H1 (cell line): ENCODE measurements at regions not wholly inside any gene's neighbourhood (a gene's known extent, or its start where the extent isn't known, plus 50 kb on each side); places are given as distances from the start of the nearest gene placed in this dataset.

Experiments used
- CTCF ChIA-PET: fragments of 300-600 bp; sonication (Branson Sonifier 250); formaldehyde crosslinking; loops from one replicate; lab custom pipeline; 2021; ENCODE audit not compliant: partially characterized antibody; lab: Charles Lee
- POLR2A ChIA-PET: fragments of 300-600 bp; sonication (Branson Sonifier 250); formaldehyde crosslinking; loops from one replicate; lab custom pipeline; 2021; ENCODE audit warnings: inconsistent platforms; ENCODE audit not compliant: partially characterized antibody; lab: Charles Lee
- DNase-seq, 2 experiments: peaks; one replicate each; pipeline versions ENCODE4 v3.0.0 to v3.0.0-alpha.2; 2010 to 2022; ENCODE audit warnings: low spot score in 2 of 2, low read depth in 1 of 2, mixed read lengths in 1 of 2
- FAIRE-seq: peaks from 2 replicates; lab custom pipeline; 2011; peaks lifted over from hg19 to GRCh38; lab: Jason Lieb, UNC
- H2AFZ ChIP-seq: 2 replicates; pipeline ENCODE4 v1.8.1; 2012; ENCODE audit warnings: low read length, inconsistent platforms
- H2AK5ac ChIP-seq: 2 replicates; pipeline ENCODE4 v1.6.1; 2013; ENCODE audit warnings: low read depth, low read length
- H2BK120ac ChIP-seq: replicated peaks from 2 replicates; pipeline ENCODE3; 2013; ENCODE audit warnings: low read depth, low read length, inconsistent platforms
- H2BK12ac ChIP-seq: 2 replicates; pipeline ENCODE4 v1.6.1; 2013; ENCODE audit warnings: low read depth, low read length
- H2BK15ac ChIP-seq: 2 replicates; pipeline ENCODE4 v1.6.1; 2013; ENCODE audit warnings: low read length
- H2BK20ac ChIP-seq: 2 replicates; pipeline ENCODE4 v1.6.1; 2013; ENCODE audit warnings: low read length
- H2BK5ac ChIP-seq: 2 replicates; pipeline ENCODE4 v1.6.1; 2013; ENCODE audit warnings: low read depth, low read length
- H3K14ac ChIP-seq: 2 replicates; pipeline ENCODE4 v1.6.1; 2013; ENCODE audit warnings: inconsistent platforms; ENCODE audit not compliant: insufficient read length
- H3K18ac ChIP-seq: 2 replicates; pipeline ENCODE4 v1.6.1; 2013; ENCODE audit warnings: low read length; ENCODE audit errors: extremely low read depth
- H3K23ac ChIP-seq: 2 replicates; pipeline ENCODE4 v1.6.1; 2013; ENCODE audit warnings: inconsistent platforms; ENCODE audit not compliant: insufficient read length
- H3K23me2 ChIP-seq: 2 replicates; pipeline ENCODE4 v1.6.1; 2013; ENCODE audit warnings: low read depth, low read length
- H3K27ac ChIP-seq: 2 replicates; pipeline ENCODE4 v1.6.1; 2011; ENCODE audit warnings: low read depth, low read length, inconsistent platforms
- H3K27me3 ChIP-seq, 4 experiments: replicated peaks in 1 of 4; 1 replicate in 1 of 4; 2 replicates in 3 of 4; pipeline versions ENCODE4 v1.6.1 to v1.8.1; 2011 to 2013; ENCODE audit warnings: low read length in 3 of 4, mild to moderate bottlenecking in 3 of 4, inconsistent platforms in 2 of 4, mixed read lengths in 2 of 4, moderate library complexity in 1 of 4; ENCODE audit not compliant: control insufficient read depth in 3 of 4, insufficient read depth in 3 of 4; ENCODE audit errors: extremely low read depth in 1 of 4
- H3K36me3 ChIP-seq, 4 experiments: 2 replicates each; pipeline versions ENCODE4 v1.6.1 to v1.8.1; 2011 to 2013; ENCODE audit warnings: mild to moderate bottlenecking in 4 of 4, low read length in 3 of 4, moderate library complexity in 2 of 4, control low read depth in 1 of 4, inconsistent platforms in 1 of 4; ENCODE audit not compliant: insufficient read depth in 4 of 4, control insufficient read depth in 2 of 4
- H3K4ac ChIP-seq: replicated peaks from 2 replicates; pipeline ENCODE3; 2013; ENCODE audit warnings: low read length, low read depth, mixed read lengths, inconsistent platforms; ENCODE audit not compliant: insufficient read length
- H3K4me1 ChIP-seq, 4 experiments: replicated peaks in 1 of 4; 1 replicate in 1 of 4; 2 replicates in 3 of 4; pipeline versions ENCODE4 v1.6.1 to v1.8.1; 2011 to 2013; ENCODE audit warnings: low read length in 3 of 4, inconsistent platforms in 2 of 4, mixed read lengths in 1 of 4; ENCODE audit not compliant: insufficient read depth in 4 of 4, control insufficient read depth in 3 of 4
- H3K4me2 ChIP-seq, 2 experiments: 2 replicates each; pipeline versions ENCODE4 v1.6.1 to v1.8.1; 2011 to 2013; ENCODE audit warnings: low read depth in 2 of 2, low read length in 2 of 2, control low read depth in 1 of 2, inconsistent platforms in 1 of 2, mild to moderate bottlenecking in 1 of 2; ENCODE audit not compliant: insufficient read depth in 1 of 2
- H3K4me3 ChIP-seq, 4 experiments: fragments of 200-600, 300-600 bp in 1 of 4; sonication (generic), shearing (Covaris generic), sonication (Bioruptor Twin) in 1 of 4; 2 replicates each; pipeline versions ENCODE4 v1.5.1 to v1.8.1; 2011 to 2016; ENCODE audit warnings: low read length in 4 of 4, low read depth in 3 of 4, control low read depth in 2 of 4, inconsistent platforms in 2 of 4, mild to moderate bottlenecking in 2 of 4, mixed read lengths in 1 of 4, moderate library complexity in 1 of 4; ENCODE audit not compliant: insufficient read depth in 2 of 4; ENCODE audit errors: extremely low read depth in 1 of 4
- H3K56ac ChIP-seq: replicated peaks from 2 replicates; pipeline ENCODE3; 2013; ENCODE audit warnings: low read depth, mild to moderate bottlenecking, mixed read lengths, low read length, inconsistent platforms; ENCODE audit not compliant: insufficient read length
- H3K79me1 ChIP-seq: 2 replicates; pipeline ENCODE4 v1.6.1; 2013; ENCODE audit warnings: low read depth, low read length, control low read depth
- H3K79me2 ChIP-seq, 2 experiments: 2 replicates each; pipeline versions ENCODE4 v1.6.1 to v1.8.1; 2012 to 2013; ENCODE audit warnings: low read length in 2 of 2, mild to moderate bottlenecking in 2 of 2, inconsistent platforms in 1 of 2; ENCODE audit not compliant: insufficient read depth in 2 of 2, control insufficient read depth in 1 of 2
- H3K9ac ChIP-seq, 4 experiments: replicated peaks in 1 of 4; 1 replicate in 1 of 4; 2 replicates in 3 of 4; pipeline versions ENCODE4 v1.6.1 to v1.8.1; 2011 to 2013; ENCODE audit warnings: low read depth in 3 of 4, low read length in 3 of 4, control low read depth in 2 of 4, mild to moderate bottlenecking in 2 of 4, moderate library complexity in 2 of 4, inconsistent platforms in 1 of 4; ENCODE audit errors: extremely low read depth in 1 of 4
- H3K9me3 ChIP-seq, 2 experiments: 2 replicates each; pipeline versions ENCODE4 v1.6.1 to v1.8.1; 2012 to 2013; ENCODE audit warnings: mild to moderate bottlenecking in 2 of 2, moderate library complexity in 2 of 2, control low read depth in 1 of 2, inconsistent platforms in 1 of 2, low read depth in 1 of 2, low read length in 1 of 2, mixed read lengths in 1 of 2; ENCODE audit not compliant: insufficient read depth in 2 of 2
- H4K20me1 ChIP-seq, 2 experiments: replicated peaks in 1 of 2; 2 replicates each; pipeline versions ENCODE3 to v1.8.1; 2011 to 2013; ENCODE audit warnings: inconsistent platforms in 2 of 2, low read length in 2 of 2, mild to moderate bottlenecking in 1 of 2; ENCODE audit not compliant: insufficient read depth in 2 of 2, control insufficient read depth in 1 of 2
- H4K5ac ChIP-seq: 2 replicates; pipeline ENCODE4 v1.6.1; 2013; ENCODE audit warnings: low read length, low read depth, mixed read lengths, inconsistent platforms; ENCODE audit not compliant: insufficient read length
- H4K8ac ChIP-seq: 2 replicates; pipeline ENCODE4 v1.8.0; 2013; ENCODE audit warnings: mild to moderate bottlenecking, moderate library complexity, low read length, inconsistent platforms; ENCODE audit not compliant: insufficient read depth; ENCODE audit errors: extremely low read depth
- H4K91ac ChIP-seq: replicated peaks from 2 replicates; pipeline ENCODE3; 2013; ENCODE audit warnings: low read length, mixed read lengths, inconsistent platforms; ENCODE audit not compliant: insufficient read length
- ATF3 ChIP-seq: IDR thresholded peaks from 2 replicates; pipeline ENCODE4 v1.6.1; 2011; ENCODE audit warnings: low read depth, mild to moderate bottlenecking, low read length; ENCODE audit not compliant: insufficient read depth
- E2F6 ChIP-seq: IDR thresholded peaks from 2 replicates; pipeline ENCODE4 v1.6.1; 2012; ENCODE audit warnings: inconsistent platforms
- EP300 ChIP-seq, 2 experiments: IDR thresholded peaks; 1 replicate in 1 of 2; 2 replicates in 1 of 2; pipeline ENCODE4 v1.6.1; 2011 to 2012; ENCODE audit warnings: low read depth in 2 of 2, low read length in 2 of 2, mild to moderate bottlenecking in 2 of 2, borderline replicate concordance in 1 of 2, inconsistent platforms in 1 of 2, moderate library complexity in 1 of 2
- HDAC2 ChIP-seq, 2 experiments: fragments of 300-600 bp in 1 of 2; sonication (generic) in 1 of 2; IDR thresholded peaks; 2 replicates each; pipeline ENCODE4 v1.6.1; 2011 to 2012; ENCODE audit warnings: low read depth in 2 of 2, low read length in 2 of 2, mild to moderate bottlenecking in 2 of 2, moderate library complexity in 2 of 2, borderline replicate concordance in 1 of 2, inconsistent platforms in 1 of 2
- POU5F1 ChIP-seq: IDR thresholded peaks from 2 replicates; pipeline ENCODE4 v1.6.1; 2011; ENCODE audit warnings: low read depth, mild to moderate bottlenecking, low read length, moderate library complexity
- SIX5 ChIP-seq: IDR thresholded peaks from 2 replicates; pipeline ENCODE4 v1.6.1; 2011; ENCODE audit warnings: mild to moderate bottlenecking, low read depth, low read length
- TCF12 ChIP-seq: IDR thresholded peaks from 2 replicates; pipeline ENCODE4 v1.6.1; 2011; ENCODE audit warnings: low read depth, mild to moderate bottlenecking, low read length
- WGBS, 2 experiments: shearing (Covaris generic) in 1 of 2; methylation state at CpG; one replicate each; pipeline versions ENCODE4 v1.1.6 to v1.1.7; 2013 to 2015; ENCODE audit warnings: low lambda C conversion rate in 2 of 2, mixed read lengths in 2 of 2, inconsistent platforms in 1 of 2, low coverage in 1 of 2, missing lambda C conversion rate in 1 of 2; ENCODE audit not compliant: insufficient replicate concordance in 2 of 2, insufficient coverage in 1 of 2, insufficient read length in 1 of 2; ENCODE audit errors: extremely low coverage in 1 of 2, missing lambda C conversion rate in 1 of 2; 5-methylcytosine and 5-hydroxymethylcytosine counted together

- no peak overlapping the region for H2BK120ac ChIP-seq
- H4K5ac ChIP-seq = no peak overlapping the region
- no peak overlapping the region for H2BK12ac ChIP-seq
- no peak overlapping the region for H2AFZ ChIP-seq
- H3K23ac ChIP-seq = no peak overlapping the region
- ChIA-PET POLR2A (no interaction called here), CTCF (no interaction called here)
- DNase-seq = no peak
- H3K14ac ChIP-seq = no peak overlapping the region
- peaks cover 4 to 19% of the 10 kb centered on the region in 2 experiments; a peak in 3 of 4 replicates for H3K9me3 ChIP-seq
- H3K4ac ChIP-seq = no peak overlapping the region
- H3K4me2 ChIP-seq = no peak overlapping the region
- H3K79me1 ChIP-seq = no peaks in the 10 kb centered on the region
- no peak for FAIRE-seq
- no peak overlapping the region for H3K4me3 ChIP-seq
- no peaks in the 10 kb centered on the region for H3K79me2 ChIP-seq
- no peak overlapping the region for H2AK5ac ChIP-seq
- H3K27me3 ChIP-seq = no peaks in the 10 kb centered on the region
- no peak overlapping the region for H4K91ac ChIP-seq
- no peaks in the 10 kb centered on the region for H3K4me1 ChIP-seq
- no peak overlapping the region for H3K27ac ChIP-seq
- H3K23me2 ChIP-seq = no peaks in the 10 kb centered on the region
- 99% methylated on average over 7 of the region's 7 CpGs; no CpG with 5 or more reads in 1 of the 2 experiments for WGBS, 2 experiments
- no peak overlapping the region for H3K9ac ChIP-seq
- H4K20me1 ChIP-seq = no peaks in the 10 kb centered on the region
- no peak overlapping the region for H2BK20ac ChIP-seq
- no peak overlapping the region for H2BK5ac ChIP-seq
- H3K36me3 ChIP-seq = no peaks in the 10 kb centered on the region
- no peak overlapping the region for H2BK15ac ChIP-seq
- H3K56ac ChIP-seq = no peak overlapping the region
- TF ChIP-seq SIX5 (no peak), TCF12 (no peak), POU5F1 (no peak), E2F6 (no peak), ATF3 (no peak), EP300 (IDR thresholded peaks at IDR 0.05; ENCODE audit: borderline replicate concordance in 1 of 2, low read depth in 2 of 2, low read length in 2 of 2) (no peak), HDAC2 (IDR thresholded peaks at IDR 0.05; ENCODE audit: borderline replicate concordance in 1 of 2, low read depth in 2 of 2, low read length in 2 of 2) (no peak)
- H3K18ac ChIP-seq = no peak overlapping the region
- H4K8ac ChIP-seq = no peak overlapping the region
These were observed 737.9 kb upstream of the SLC35B3 start for GRCh38 chr6:9173229-9173628.
